GM10266 (cell line): ENCODE measurements at regions not wholly inside any gene's neighbourhood (a gene's known extent, or its start where the extent isn't known, plus 50 kb on each side); places are given as distances from the start of the nearest gene placed in this dataset.
"Not testable (repeated sequence)": the region's sequence is repeated elsewhere in the genome, so short reads cannot be mapped to it uniquely, and the experiment has no call there.

ENCODE experiments used
- DNase-seq: peaks from one replicate; pipeline ENCODE4 v3.0.0; 2012; ENCODE audit errors: extremely low spot score
- CTCF ChIP-seq: IDR thresholded peaks from 2 replicates; pipeline ENCODE4 v1.5.1; 2012; ENCODE audit warnings: mild to moderate bottlenecking, low read depth; ENCODE audit not compliant: control insufficient read depth, insufficient read depth; ENCODE audit errors: missing control alignments

- DNase-seq = no peak
- TF ChIP-seq CTCF = no peak
Observed at GRCh38 chr6:44037847-44038542, 89.3 kb downstream of the MRPL14 start.

- DNase-seq = not testable (repeated sequence)
Observed at GRCh38 chr6:44037276-44037675, 90.0 kb downstream of the MRPL14 start.

GRCh38 chr6:44036699-44037101 is 90.6 kb downstream of the MRPL14 start:
- no peak for DNase-seq
- TF ChIP-seq CTCF = no peak

- no peak for TF ChIP-seq CTCF
- no peak for DNase-seq
Observed at GRCh38 chr6:44036196-44036595, 91.1 kb downstream of the MRPL14 start.

- DNase-seq = no peak
- no peak for TF ChIP-seq CTCF
Observed at GRCh38 chr6:44035621-44036020, 91.6 kb downstream of the MRPL14 start.

GRCh38 chr6:44034931-44035345 is 92.3 kb downstream of the MRPL14 start:
- TF ChIP-seq CTCF = no peak
- no peak for DNase-seq

- no peak for DNase-seq
- TF ChIP-seq CTCF = no peak
Observed at GRCh38 chr6:44034391-44034861, 92.8 kb downstream of the MRPL14 start.

- DNase-seq = no peak
Observed at GRCh38 chr6:44030812-44031454, 96.3 kb downstream of the MRPL14 start.

More at GRCh38 chr6:44030812-44031454, 96.3 kb downstream of the MRPL14 start:
- no peak for TF ChIP-seq CTCF
